ENCODE measurements at regions not wholly inside any gene's neighbourhood (a gene's known extent, or its start where the extent isn't known, plus 50 kb on each side); places are given as distances from the start of the nearest gene placed in this dataset.

- TF ChIP-seq CTCF (IDR thresholded peaks at IDR 0.05): no peak
- TF ChIP-seq POLR2A (IDR thresholded peaks at IDR 0.05): no peak
These were observed 693.6 kb downstream of the PRELID2 start for GRCh38 chr5:145141534-145141933.

All from esophagus squamous epithelium (tissue), 4 donors.